NCI-H2107 (cell line): ENCODE measurements at regions not wholly inside any gene's neighbourhood (a gene's known extent, or its start where the extent isn't known, plus 50 kb on each side); places are given as distances from the start of the nearest gene placed in this dataset.
"Not testable (repeated sequence)": the region's sequence is repeated elsewhere in the genome, so short reads cannot be mapped to it uniquely, and the experiment has no call there.

Experiments used
- DNase-seq: peaks from one replicate; lab custom pipeline; 2025; lab: John Stamatoyannopoulos, UW

DNA sequence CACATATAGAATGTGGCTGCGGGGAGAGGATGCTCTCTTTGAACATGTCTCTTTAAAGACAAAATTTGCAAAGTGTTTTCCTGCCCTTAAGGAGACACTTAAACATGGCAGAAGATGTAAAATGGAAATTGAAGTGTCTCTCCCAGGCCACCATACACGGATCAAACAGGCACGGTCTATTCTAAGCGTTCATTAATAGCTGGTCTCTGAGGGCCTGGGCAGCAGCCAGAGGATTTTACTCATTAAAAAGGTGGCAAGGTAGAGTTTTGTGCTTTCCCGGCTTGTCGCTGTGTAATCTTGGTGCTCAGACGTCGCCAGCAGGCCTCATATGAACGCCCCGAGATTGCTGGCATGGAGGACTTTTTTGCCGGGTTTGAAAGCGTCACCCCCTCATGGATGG lies 205.5 kb downstream of the EMX2 start:
- DNase-seq, result no peak

DNA sequence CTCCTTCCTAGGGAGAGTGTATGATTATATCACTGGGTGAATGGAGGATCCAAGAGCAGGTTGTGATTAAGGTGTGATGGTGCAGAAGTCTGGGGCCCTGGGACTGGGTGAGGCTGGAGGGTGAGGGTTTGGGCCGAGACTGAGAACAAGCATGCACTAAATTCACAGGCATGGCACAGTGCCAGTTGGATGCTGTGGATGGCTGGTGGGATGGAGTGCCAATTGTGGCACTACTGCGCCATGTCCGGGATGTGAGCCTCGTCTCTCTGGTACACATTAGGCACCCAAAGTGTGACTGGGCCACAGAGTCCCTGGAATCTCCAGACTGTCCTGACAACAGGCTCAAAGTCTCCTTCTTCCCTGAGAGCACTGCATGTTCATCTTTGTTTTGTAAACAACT lies 208.1 kb downstream of the EMX2 start:
- no peak for DNase-seq

- DNase-seq, result no peak
These were observed 208.7 kb downstream of the EMX2 start for GRCh38 chr10:117751259-117751658.

DNA sequence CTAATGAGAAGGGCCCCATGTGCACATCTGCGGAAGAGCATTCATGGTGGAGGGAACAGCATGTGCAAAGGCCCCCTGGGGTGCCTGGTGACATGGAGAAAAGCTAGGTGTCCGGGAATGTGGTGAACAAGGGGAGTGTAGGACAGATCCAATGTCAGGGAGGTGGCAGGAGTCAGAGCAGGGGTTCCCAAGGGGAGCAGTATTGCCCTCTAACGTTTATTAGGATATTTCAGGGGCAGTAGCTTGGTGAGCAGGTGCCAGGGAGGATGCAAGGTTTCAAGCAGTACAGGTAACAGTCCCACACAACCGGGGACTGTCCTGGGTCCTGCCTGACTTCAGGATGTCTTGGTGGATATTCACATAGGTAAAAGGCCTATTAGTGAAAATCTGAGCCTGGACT lies 209.6 kb downstream of the EMX2 start:
- no peak for DNase-seq

- DNase-seq, result no peak
These were observed 212.5 kb downstream of the EMX2 start for GRCh38 chr10:117754770-117755658.

- no peak for DNase-seq
These were observed 213.1 kb downstream of the EMX2 start for GRCh38 chr10:117755659-117756014.

GRCh38 chr10:117757086-117757720 lies 214.7 kb downstream of the EMX2 start:
- no peak for DNase-seq

- DNase-seq, result no peak
These were observed 216.7 kb downstream of the EMX2 start for GRCh38 chr10:117759266-117759665.

DNA sequence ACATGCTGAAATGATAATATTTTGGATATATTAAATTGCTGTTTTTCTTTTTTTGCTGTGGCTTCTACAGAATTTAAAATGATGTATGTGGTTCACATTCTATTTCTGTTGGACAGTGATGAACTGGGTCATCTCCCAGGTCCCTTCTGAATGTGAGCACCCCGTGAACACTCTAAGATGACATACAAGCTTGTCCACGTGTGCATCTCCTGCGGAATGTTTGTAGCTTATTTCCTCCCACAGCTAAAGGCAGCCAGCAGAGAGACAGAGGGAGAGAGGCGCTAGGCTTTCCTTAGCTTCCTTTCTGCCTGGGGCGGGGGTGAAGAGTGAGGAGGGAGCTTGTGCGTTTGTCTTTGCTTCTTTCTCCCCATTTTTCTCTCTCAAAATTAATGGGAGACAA lies 219.1 kb downstream of the EMX2 start:
- no peak for DNase-seq

DNA sequence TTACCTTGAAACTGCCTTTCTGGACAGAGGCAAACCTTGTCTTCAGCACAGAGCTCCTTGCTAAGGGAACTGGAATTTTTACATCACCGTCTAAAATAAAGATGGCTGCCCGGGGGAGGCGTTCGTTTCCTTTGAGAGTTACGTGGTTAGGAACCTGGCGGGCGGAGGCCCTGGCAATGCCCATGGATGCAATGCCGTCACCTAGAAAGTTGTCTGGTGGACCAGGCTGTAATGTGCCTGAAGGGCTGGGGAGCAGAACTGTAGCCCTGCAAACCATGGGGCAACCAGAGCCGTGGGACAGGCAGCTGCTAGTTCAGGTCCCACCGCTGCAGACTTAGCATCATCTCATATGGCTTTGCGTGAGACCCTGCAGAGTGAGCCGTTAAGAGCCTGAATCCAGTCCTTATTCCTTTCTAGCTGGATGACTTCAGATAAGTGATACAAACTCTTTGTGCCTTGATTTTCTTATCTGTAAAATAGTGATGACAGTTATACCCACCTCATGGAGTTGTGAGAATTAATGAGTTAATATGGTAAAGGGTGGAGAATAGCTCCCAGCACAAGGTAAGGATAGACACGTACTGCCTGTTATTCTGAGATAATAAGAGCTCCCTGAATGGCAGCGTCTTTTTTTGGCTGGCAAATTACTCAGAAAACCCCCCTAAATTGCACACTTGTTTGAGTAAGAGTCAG lies 219.7 kb downstream of the EMX2 start:
- DNase-seq, result no peak

DNA sequence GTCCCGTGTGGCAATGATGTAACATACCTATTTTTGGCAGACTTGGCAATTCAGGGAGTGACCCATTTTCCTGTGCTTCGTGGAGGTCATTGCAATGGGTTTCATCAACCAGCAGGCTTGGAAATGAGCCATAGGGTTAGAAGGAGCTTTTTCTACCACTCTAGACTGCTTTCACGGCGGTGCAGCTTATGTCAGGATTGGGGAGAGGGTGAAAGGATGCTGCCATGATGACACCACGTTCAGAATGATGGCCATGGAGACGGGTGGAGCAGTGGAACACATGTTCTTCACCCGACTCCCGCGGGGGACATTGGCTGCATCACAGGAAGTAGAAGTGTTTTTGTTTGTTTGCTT lies 220.2 kb downstream of the EMX2 start:
- DNase-seq, result no peak

- no peak for DNase-seq
These were observed 221.0 kb downstream of the EMX2 start for GRCh38 chr10:117763528-117763927.

DNA sequence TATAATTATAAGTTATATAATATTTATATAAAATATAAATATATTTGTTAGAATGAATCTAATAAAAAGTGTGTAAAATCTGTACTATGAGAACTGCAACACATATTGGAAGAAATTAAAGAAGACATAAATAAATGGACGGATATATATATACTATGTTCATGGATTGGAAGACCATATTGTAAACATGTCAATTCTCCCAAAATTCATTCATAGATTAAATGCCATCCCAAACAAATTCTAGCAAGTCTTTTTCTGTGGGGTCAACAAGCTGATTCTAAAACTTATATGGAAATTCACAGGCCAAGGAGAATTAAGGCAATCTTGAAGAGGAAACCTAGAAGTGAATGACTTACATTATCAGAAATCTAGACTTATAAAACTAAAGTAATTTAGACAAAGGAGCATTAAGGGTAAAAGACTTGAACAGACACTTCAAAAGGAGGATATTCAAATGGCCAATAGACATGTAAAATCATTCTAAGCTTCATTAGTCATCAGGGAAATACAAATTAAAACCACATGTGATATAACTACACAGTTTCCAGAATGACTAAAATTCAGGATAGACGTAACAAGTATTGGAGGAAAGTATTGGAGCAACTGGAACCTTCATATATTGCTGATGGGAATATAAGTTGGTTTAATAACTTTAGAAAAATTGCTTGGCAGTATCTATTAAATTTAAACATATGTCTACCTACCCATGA lies 225.9 kb downstream of the EMX2 start:
- no peak for DNase-seq

DNA sequence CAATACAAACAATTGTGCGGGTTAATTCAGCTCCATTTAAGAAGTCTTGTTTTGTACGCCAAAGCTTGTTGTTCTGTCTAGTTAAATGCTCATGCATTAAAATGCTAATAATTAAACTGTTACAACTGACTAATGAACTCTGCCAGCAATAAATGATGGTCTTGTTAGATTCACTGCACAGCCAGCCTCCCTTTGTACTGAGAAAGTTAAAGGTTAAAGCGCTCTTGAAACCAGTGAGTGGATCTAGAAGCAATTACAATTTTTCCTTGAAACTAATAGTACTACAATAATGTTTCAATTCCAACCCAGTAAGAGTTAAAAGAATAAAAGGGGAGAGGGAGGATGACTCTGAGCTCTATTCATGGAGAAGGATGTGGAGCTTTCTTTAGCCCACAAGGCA lies 233.0 kb downstream of the EMX2 start:
- DNase-seq, result no peak

- DNase-seq, result not testable (repeated sequence)
These were observed 234.7 kb downstream of the EMX2 start for GRCh38 chr10:117777222-117777621.

DNA sequence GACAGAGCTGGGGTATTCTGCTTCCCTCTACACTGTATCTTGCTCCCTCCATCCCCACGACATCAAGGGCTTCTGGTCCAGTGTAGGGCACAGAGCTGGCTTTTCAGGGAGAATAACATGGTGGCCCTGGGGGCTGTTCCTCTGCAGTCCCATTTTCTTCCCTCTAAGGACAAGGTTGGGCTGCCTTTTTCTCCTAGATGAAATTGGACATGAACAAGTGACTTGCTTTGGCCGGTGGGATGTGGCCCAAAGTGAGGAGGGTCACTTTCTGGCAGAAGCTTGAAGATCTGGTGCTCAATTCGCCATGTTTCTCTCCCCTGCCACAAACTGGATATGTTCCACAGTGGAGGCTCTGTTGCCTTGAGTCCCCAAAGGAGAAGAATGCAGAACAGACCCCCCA lies 235.7 kb downstream of the EMX2 start:
- no peak for DNase-seq

GRCh38 chr10:117780411-117780810 lies 237.9 kb downstream of the EMX2 start:
- no peak for DNase-seq

- DNase-seq, result no peak
These were observed 238.8 kb downstream of the EMX2 start for GRCh38 chr10:117781216-117781831.

- no peak for DNase-seq
These were observed 239.7 kb downstream of the EMX2 start for GRCh38 chr10:117782276-117782675.

- no peak for DNase-seq
These were observed 241.3 kb downstream of the EMX2 start for GRCh38 chr10:117783698-117784395.

DNA sequence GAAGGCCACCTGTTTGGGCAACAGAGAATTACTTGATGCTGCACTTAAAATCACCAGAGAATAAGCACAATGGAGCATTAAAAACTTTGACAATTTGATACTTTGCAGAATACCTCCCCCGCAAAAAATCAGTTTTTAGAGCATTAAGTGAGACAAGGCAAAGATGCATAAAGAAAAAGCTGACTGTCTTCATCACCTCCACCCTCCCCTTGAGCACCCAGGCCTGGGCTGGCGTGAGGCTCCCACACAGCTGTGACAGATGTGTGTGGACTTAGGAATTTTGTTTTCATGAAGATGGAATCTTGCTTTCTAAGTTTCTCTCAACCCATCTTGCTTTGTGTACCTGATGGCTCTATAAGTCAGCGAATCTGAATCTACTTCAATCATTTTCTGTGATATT lies 242.2 kb downstream of the EMX2 start:
- DNase-seq, result no peak
